Suppressor macrophage (primary cell): ENCODE measurements at regions not wholly inside any gene's neighbourhood (a gene's known extent, or its start where the extent isn't known, plus 50 kb on each side); places are given as distances from the start of the nearest gene placed in this dataset.

Source experiments
- DNase-seq, 4 experiments: peaks; one replicate each; pipeline ENCODE4 v3.0.0-alpha.2; 2020 to 2022

DNA sequence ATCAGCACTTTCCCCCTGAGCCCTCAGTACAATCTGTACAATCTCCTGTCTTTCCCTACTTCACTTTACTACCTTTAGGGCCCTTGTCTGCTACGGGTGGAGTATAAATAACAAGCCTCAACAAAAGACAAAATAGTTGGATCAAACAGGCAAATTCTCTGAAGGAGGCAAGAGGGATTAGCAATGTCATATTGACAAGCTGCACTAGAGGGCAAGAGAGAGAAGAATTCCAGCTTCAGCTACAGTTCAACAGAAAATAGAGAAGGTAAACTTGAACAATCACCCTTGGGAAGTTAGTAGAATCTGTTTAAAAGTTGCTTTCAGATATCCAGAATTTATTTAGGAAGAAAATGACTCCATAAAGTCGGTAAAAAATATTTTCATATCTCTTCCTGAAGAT is 68.4 kb upstream of the IZUMO3 start:
- no peak for DNase-seq

DNA sequence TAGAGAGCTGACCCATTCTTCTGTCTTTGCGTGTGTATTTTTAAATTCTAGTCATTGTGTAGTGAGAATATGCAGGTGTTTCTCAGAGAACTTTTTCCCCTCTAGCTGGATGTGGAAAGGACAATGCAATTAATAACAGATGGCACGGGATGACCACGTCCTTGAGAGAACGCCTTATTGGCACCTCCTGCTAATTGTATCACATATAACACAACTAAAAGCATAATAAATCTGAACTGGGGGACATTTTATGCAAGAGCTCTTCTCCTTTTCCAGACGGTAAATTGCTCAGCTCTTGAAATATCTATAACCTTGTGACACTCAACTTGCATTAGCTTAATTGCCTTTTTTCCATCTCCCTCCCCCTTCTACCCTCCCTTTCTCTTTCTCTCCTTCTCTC is 62.9 kb upstream of the IZUMO3 start:
- no peak for DNase-seq

DNA sequence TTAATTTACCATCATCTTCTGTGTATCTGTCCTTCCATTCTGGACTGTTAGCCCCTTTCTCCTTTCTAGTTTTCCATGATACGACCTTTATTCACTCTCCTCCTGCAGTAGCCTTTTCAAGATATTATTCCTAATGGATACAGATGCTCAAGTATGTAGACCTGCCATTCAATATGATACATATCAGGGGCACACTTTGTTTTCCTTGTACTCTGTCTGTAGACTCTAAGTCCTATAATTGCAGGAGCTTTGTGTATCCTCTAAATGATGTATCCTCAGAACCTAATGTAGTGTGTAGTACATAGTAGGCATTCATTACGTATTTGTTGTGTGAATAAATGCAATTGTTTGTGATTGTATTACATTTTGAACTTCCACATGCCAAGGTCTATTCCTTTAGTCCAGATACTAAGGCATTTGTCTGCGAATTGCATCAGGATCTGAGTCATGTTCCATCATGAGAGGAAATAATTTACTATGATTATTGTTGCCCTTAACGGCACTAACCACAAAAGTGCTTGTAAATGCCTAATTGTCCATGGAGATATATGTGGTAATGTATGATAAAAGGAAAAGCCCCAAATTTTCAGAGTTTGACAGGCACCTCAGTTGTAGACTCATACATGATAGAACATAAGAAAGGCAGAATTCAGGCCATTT is 57.1 kb upstream of the IZUMO3 start:
- DNase-seq = no peak
